22Rv1 (cell line): ENCODE measurements at regions not wholly inside any gene's neighbourhood (a gene's known extent, or its start where the extent isn't known, plus 50 kb on each side); places are given as distances from the start of the nearest gene placed in this dataset.

Source experiments
- CTCF ChIP-seq: fragments of 450-650 bp; IDR thresholded peaks from 2 replicates; pipeline ENCODE4 v1.5.1; 2017; ENCODE audit warnings: mild to moderate bottlenecking
- ZFX ChIP-seq: fragments of 450-650 bp; IDR thresholded peaks from 2 replicates; pipeline ENCODE4 v1.6.1; 2017; ENCODE audit warnings: antibody characterized with exemption, borderline replicate concordance

GRCh38 chr17:74152591-74153455 is 50.7 kb upstream of the RPL38 start:
- TF ChIP-seq CTCF (no peak), ZFX (no peak)
